A172 (cell line): ENCODE measurements at regions not wholly inside any gene's neighbourhood (a gene's known extent, or its start where the extent isn't known, plus 50 kb on each side); places are given as distances from the start of the nearest gene placed in this dataset.

Experiments
- DNase-seq: peaks from one replicate; pipeline ENCODE4 v3.0.0-alpha.2; 2015; ENCODE audit warnings: low spot score

GRCh38 chr4:11544211-11544610 lies 115.5 kb upstream of the HS3ST1 start:
- DNase-seq = no peak

GRCh38 chr4:11543706-11544105 lies 115.0 kb upstream of the HS3ST1 start:
- peak; percentile 4 for DNase-seq

DNA sequence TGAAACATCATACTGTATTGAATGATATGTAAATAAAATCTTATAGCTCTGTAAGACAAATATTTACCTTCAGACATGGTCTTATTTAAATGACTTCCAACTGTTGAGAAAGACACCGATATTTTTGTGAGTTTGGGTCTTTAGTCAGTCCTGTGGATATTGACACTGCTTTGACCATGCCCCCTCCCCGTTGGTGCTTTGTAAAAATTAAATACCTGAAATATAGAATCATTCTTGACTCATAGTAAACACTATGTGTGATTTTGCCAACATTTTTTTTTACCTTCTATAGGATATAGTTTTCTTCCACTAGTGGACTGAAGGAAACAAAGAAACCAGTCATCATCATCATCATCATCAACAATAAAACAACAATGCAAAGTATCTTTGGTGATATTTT lies 114.3 kb upstream of the HS3ST1 start:
- no peak for DNase-seq

DNA sequence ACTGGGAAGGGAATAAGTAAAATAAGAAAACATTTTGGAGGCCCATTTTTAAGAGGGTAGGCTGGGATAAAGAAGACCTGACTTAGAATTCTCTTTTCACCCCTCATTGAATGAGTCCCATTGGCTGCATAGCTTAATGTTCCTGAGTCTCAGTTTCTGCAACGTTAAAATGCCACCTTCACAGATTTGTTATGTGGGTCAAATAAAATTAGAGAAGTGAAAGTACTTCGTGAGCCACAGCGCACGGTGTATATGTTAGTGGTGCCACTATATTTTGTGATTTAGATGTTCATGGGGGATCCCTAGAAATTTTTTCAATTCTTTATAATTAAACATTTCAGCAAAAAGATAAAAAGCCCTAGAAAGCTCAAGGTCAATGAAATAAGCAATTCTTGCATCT lies 109.2 kb upstream of the HS3ST1 start:
- DNase-seq = no peak

- DNase-seq = no peak
Measured at GRCh38 chr4:11535333-11535732, 106.6 kb upstream of the HS3ST1 start.

- DNase-seq = no peak
Measured at GRCh38 chr4:11534623-11535302, 106.1 kb upstream of the HS3ST1 start.

- no peak for DNase-seq
Measured at GRCh38 chr4:11532138-11532537, 103.4 kb upstream of the HS3ST1 start.

DNA sequence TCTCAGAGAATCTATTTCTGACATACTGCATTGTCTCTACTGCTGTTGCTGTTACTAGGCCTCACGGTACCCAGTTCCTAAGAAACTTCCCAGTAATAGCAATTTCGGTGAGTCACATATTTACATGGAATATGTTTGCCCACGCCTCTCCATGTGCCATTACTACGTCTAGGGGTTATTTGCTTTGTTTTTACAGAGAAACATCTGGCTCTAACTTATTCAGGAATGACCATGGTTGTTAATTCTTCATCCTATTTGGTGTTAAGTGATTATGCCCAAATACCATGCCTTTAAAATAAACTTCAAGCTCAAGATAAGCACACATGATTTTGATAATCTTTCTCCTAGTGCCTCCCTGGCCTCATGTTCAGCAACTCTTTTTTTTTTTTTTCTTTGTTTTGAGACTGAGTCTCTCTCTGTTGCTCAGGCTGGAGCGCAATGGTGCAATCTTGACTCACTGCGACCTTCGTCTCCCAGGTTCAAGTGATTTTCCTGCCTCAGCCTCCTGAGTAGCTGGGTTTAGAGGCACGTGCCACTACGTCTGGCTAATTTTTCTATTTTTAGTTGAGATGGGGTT lies 101.0 kb upstream of the HS3ST1 start:
- DNase-seq = no peak

GRCh38 chr4:11525085-11525484 lies 96.4 kb upstream of the HS3ST1 start:
- DNase-seq = no peak

GRCh38 chr4:11518754-11519153 lies 90.1 kb upstream of the HS3ST1 start:
- DNase-seq = no peak

- DNase-seq = no peak
Measured at GRCh38 chr4:11514779-11515419, 86.2 kb upstream of the HS3ST1 start.

DNA sequence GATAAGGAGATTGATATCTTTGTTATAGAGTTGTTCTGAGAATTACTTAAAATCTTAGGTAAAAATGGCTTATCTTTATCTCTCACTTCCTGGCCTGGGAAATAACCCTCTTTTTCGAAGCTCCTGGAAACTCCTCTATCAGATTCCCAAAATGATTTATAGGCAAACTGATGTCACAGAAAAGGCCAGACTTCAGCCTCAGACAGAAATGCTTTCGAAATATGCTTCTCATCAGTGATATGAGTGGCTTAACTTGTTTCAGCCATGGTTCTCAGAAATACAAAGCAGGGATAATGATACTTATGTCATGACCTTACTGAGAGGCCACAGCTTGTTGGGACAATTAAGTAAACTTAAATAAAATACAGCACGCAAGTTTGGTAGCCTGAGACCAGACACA lies 85.3 kb upstream of the HS3ST1 start:
- no peak for DNase-seq

DNA sequence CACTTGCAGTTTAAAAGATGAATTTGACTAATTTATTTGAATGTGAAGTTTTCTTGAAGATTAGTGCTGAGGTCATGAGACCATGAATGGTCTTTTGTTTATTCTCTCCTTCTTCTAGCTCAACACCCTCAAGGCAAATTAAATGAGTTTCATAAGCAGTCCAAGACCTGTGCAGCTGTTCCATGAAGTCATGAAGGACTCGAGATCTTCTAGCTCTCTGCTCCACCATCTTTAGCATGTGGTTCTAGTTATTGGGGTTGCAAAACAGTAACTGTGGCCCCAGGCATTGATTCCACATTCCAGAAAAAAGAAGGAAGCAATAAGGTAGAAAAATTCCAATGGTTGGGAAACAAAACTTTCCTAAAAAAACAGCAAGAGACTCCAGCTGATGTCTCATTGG lies 84.2 kb upstream of the HS3ST1 start:
- DNase-seq = no peak

DNA sequence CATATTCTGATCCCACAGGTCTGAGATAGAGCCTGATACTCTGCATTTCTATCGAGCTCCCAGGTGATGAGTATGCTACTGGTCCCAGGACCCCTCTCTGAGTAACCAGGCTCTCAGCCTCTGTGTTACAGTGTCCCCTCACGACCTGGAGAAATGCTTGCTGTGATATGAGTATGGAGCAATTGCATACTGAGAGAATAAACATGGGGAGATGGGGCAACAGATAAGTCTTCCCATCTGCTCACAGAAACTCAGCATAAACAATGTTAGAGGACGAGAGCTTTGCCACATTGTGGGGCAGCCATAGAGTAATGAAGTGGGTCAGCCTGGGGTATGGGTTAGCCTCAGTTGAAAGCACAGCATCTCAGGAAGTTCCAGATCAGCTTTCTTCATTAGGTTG lies 82.6 kb upstream of the HS3ST1 start:
- DNase-seq = no peak

- no peak for DNase-seq
Measured at GRCh38 chr4:11507920-11508319, 79.2 kb upstream of the HS3ST1 start.

GRCh38 chr4:11506194-11506593 lies 77.5 kb upstream of the HS3ST1 start:
- no peak for DNase-seq

- peak; percentile 50 for DNase-seq
Measured at GRCh38 chr4:11505221-11505971, 76.7 kb upstream of the HS3ST1 start.

DNA sequence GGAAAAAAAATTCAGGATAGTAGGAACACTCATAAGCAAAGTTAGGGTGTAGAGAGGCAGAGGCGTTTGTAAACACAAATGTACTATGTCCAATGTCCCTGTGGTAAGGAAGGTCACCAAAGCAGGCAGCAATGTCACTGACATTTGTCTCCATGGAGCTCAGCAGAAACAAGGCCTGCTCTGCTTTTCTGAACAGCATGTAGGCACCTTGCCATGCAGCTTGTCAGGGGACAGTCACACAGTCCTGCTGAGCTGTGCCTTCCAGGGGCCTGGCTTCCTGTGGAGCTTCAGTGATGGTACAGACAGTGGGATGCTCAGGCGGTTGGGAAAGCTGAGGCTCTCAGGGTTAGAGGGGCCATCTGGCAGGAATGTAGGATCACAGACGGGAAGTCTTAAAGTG lies 74.5 kb upstream of the HS3ST1 start:
- no peak for DNase-seq

- DNase-seq = no peak
Measured at GRCh38 chr4:11497972-11498371, 69.3 kb upstream of the HS3ST1 start.

DNA sequence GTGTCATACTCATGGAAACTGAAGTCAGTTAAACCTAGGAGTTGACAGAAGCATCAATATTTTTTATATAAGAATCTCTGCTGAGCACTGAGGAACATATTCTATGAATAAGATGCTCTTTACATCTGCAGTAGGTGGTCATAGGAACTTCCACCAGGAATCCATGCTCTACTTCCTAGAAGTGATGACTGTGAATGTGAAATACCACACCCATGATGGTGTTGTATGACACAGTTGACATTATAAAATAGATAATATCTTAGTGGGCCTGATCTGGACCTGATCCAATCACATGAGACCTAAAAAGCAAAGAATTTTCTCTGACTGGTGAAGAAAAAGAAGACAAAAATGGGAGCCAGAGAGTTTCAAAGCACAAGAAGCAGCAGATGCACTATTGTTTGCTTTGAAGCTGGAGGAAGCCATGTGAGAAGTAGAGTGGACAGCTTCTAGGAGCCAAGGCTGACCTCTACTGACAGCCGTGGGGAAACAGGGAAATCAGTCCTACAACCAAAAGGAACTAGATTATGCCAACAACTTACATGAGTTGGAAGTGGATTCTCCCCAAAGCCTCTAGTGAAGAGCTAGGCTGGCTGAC lies 68.6 kb upstream of the HS3ST1 start:
- peak; percentile 4 for DNase-seq

GRCh38 chr4:11496351-11496829 lies 67.7 kb upstream of the HS3ST1 start:
- no peak for DNase-seq

GRCh38 chr4:11495818-11496217 lies 67.1 kb upstream of the HS3ST1 start:
- DNase-seq = no peak
